HG02798 (cell line): ENCODE measurements at regions not wholly inside any gene's neighbourhood (a gene's known extent, or its start where the extent isn't known, plus 50 kb on each side); places are given as distances from the start of the nearest gene placed in this dataset.
A peak's percentile ranks its signal among the peaks of the same experiment; 100 is the strongest.

Experiments used
- ATAC-seq: cut with Tn5 transposase; IDR thresholded peaks from one replicate; pipeline ENCODE4 v1.9.1; 2021; ENCODE audit warnings: mild to moderate bottlenecking; ENCODE audit not compliant: unreplicated experiment, poor library complexity

- ATAC-seq, result no peak
Observed at GRCh38 chr7:109109558-109109957, 539.9 kb downstream of the DNAJB9 start.

- ATAC-seq, result no peak
Observed at GRCh38 chr7:109111086-109111485, 541.4 kb downstream of the DNAJB9 start.

GRCh38 chr7:109121599-109122300 is 552.1 kb downstream of the DNAJB9 start:
- no peak for ATAC-seq

GRCh38 chr7:109125001-109125400 is 555.3 kb downstream of the DNAJB9 start:
- ATAC-seq, result no peak

GRCh38 chr7:109126404-109127050 is 556.9 kb downstream of the DNAJB9 start:
- ATAC-seq, result no peak

- ATAC-seq, result no peak
Observed at GRCh38 chr7:109127145-109127544, 557.5 kb downstream of the DNAJB9 start.

- no peak for ATAC-seq
Observed at GRCh38 chr7:109131141-109131540, 561.5 kb downstream of the DNAJB9 start.

- no peak for ATAC-seq
Observed at GRCh38 chr7:109136893-109137292, 567.2 kb downstream of the DNAJB9 start.

GRCh38 chr7:109154748-109155147 is 585.1 kb downstream of the DNAJB9 start:
- no peak for ATAC-seq

- no peak for ATAC-seq
Observed at GRCh38 chr7:109158246-109158645, 588.6 kb downstream of the DNAJB9 start.

GRCh38 chr7:109176661-109177060 is 607.0 kb downstream of the DNAJB9 start:
- ATAC-seq, result no peak

GRCh38 chr7:109178342-109178741 is 608.7 kb downstream of the DNAJB9 start:
- ATAC-seq, result no peak

- no peak for ATAC-seq
Observed at GRCh38 chr7:109179601-109180000, 609.9 kb downstream of the DNAJB9 start.

- ATAC-seq, result no peak
Observed at GRCh38 chr7:109190766-109191398, 621.2 kb downstream of the DNAJB9 start.

- no peak for ATAC-seq
Observed at GRCh38 chr7:109206196-109206595, 636.5 kb downstream of the DNAJB9 start.

GRCh38 chr7:109213081-109213480 is 643.4 kb downstream of the DNAJB9 start:
- no peak for ATAC-seq

GRCh38 chr7:109215341-109215740 is 645.7 kb downstream of the DNAJB9 start:
- ATAC-seq, result no peak

GRCh38 chr7:109224100-109224499 is 654.4 kb downstream of the DNAJB9 start:
- no peak for ATAC-seq

GRCh38 chr7:109226699-109227098 is 657.0 kb downstream of the DNAJB9 start:
- no peak for ATAC-seq

- ATAC-seq, result peak; percentile 53
Observed at GRCh38 chr7:109235316-109235715, 665.6 kb downstream of the DNAJB9 start.

- no peak for ATAC-seq
Observed at GRCh38 chr7:109246330-109247077, 676.8 kb downstream of the DNAJB9 start.
